Neuronal stem cell (in vitro differentiated cells): ENCODE measurements at regions not wholly inside any gene's neighbourhood (a gene's known extent, or its start where the extent isn't known, plus 50 kb on each side); places are given as distances from the start of the nearest gene placed in this dataset.
"Not testable (repeated sequence)": the region's sequence is repeated elsewhere in the genome, so short reads cannot be mapped to it uniquely, and the experiment has no call there.

Experiments
- DNase-seq: peaks from one replicate; pipeline ENCODE4 v3.0.0-alpha.2; 2013; ENCODE audit warnings: low spot score
- H2AFZ ChIP-seq: one replicate; pipeline ENCODE4 v1.6.1; 2013; ENCODE audit warnings: mild to moderate bottlenecking, low read length, inconsistent platforms
- H2AK5ac ChIP-seq: 2 replicates; pipeline ENCODE4 v1.6.1; 2013; ENCODE audit warnings: low read depth, mild to moderate bottlenecking, inconsistent platforms, low read length, moderate library complexity, mixed read lengths
- H2BK120ac ChIP-seq: 2 replicates; pipeline ENCODE4 v1.6.1; 2013; ENCODE audit warnings: low read depth, mild to moderate bottlenecking, inconsistent platforms, low read length, moderate library complexity, mixed read lengths
- H2BK12ac ChIP-seq: one replicate; pipeline ENCODE4 v1.6.1; 2013; ENCODE audit warnings: low read length, inconsistent platforms
- H2BK15ac ChIP-seq: 2 replicates; pipeline ENCODE4 v1.6.1; 2013; ENCODE audit warnings: mild to moderate bottlenecking, low read length, inconsistent platforms, mixed read lengths
- H2BK5ac ChIP-seq: one replicate; pipeline ENCODE4 v1.6.1; 2013; ENCODE audit warnings: inconsistent platforms, mild to moderate bottlenecking, low read length, moderate library complexity
- H3K14ac ChIP-seq: one replicate; pipeline ENCODE4 v1.6.1; 2013; ENCODE audit warnings: low read length, inconsistent platforms
- H3K18ac ChIP-seq: 2 replicates; pipeline ENCODE4 v1.6.1; 2013; ENCODE audit warnings: low read length, inconsistent platforms
- H3K23ac ChIP-seq: 2 replicates; pipeline ENCODE4 v1.6.1; 2013; ENCODE audit warnings: low read depth, mild to moderate bottlenecking, mixed read lengths, low read length, inconsistent platforms; ENCODE audit not compliant: poor library complexity
- H3K27ac ChIP-seq: replicated peaks from 3 replicates; pipeline ENCODE4 v1.5.1; 2013; ENCODE audit warnings: low read length, inconsistent platforms
- H3K27me3 ChIP-seq, 3 experiments: 2 replicates each; pipeline ENCODE4 v1.6.1; 2013; ENCODE audit warnings: low read length in 3 of 3, mild to moderate bottlenecking in 2 of 3, inconsistent platforms in 1 of 3, low read depth in 1 of 3, mixed read lengths in 1 of 3, moderate library complexity in 1 of 3; ENCODE audit not compliant: control insufficient read depth in 3 of 3, insufficient read depth in 3 of 3
- H3K36me3 ChIP-seq, 2 donors: replicated peaks in 1 of 2; 2 replicates each; pipeline ENCODE4 v1.6.1; 2013; ENCODE audit warnings: low read length in 2 of 2; ENCODE audit not compliant: control insufficient read depth in 2 of 2, insufficient read depth in 2 of 2
- H3K4ac ChIP-seq: 2 replicates; pipeline ENCODE4 v1.6.1; 2013; ENCODE audit warnings: inconsistent platforms, mild to moderate bottlenecking, low read length, moderate library complexity
- H3K4me1 ChIP-seq, 2 donors: 1 replicate in 1 of 2; 2 replicates in 1 of 2; pipeline ENCODE4 v1.6.1; 2013; ENCODE audit warnings: low read length in 2 of 2, low read depth in 1 of 2; ENCODE audit not compliant: control insufficient read depth in 2 of 2, insufficient read depth in 1 of 2
- H3K4me2 ChIP-seq: one replicate; pipeline ENCODE4 v1.6.1; 2013; ENCODE audit warnings: mild to moderate bottlenecking, low read length, inconsistent platforms; ENCODE audit not compliant: insufficient read depth, poor library complexity, severe bottlenecking
- H3K4me3 ChIP-seq, 2 donors: 2 replicates each; pipeline ENCODE4 v1.5.1; 2013; ENCODE audit warnings: low read length in 2 of 2, mild to moderate bottlenecking in 2 of 2, inconsistent platforms in 1 of 2, moderate library complexity in 1 of 2
- H3K79me1 ChIP-seq: one replicate; pipeline ENCODE4 v1.6.1; 2013; ENCODE audit warnings: low read depth, mild to moderate bottlenecking, inconsistent platforms, low read length, moderate library complexity
- H3K9ac ChIP-seq: one replicate; pipeline ENCODE4 v1.6.1; 2013; ENCODE audit warnings: mild to moderate bottlenecking, low read depth, low read length, inconsistent platforms; ENCODE audit not compliant: poor library complexity
- H3K9me3 ChIP-seq, 2 donors: replicated peaks in 1 of 2; 2 replicates each; pipeline versions ENCODE3 to v1.6.1; 2013; ENCODE audit warnings: low read length in 2 of 2, mild to moderate bottlenecking in 2 of 2, inconsistent platforms in 1 of 2, low read depth in 1 of 2, mixed read lengths in 1 of 2, moderate library complexity in 1 of 2; ENCODE audit not compliant: control insufficient read depth in 2 of 2, insufficient read depth in 1 of 2
- H4K8ac ChIP-seq: one replicate; pipeline ENCODE4 v1.6.1; 2013; ENCODE audit warnings: low read depth, mild to moderate bottlenecking, inconsistent platforms, low read length, moderate library complexity
- H4K91ac ChIP-seq: one replicate; pipeline ENCODE4 v1.6.1; 2013; ENCODE audit warnings: low read length, low read depth, mild to moderate bottlenecking, inconsistent platforms; ENCODE audit not compliant: poor library complexity
- WGBS, 2 donors: extraction: QIAGEN DNeasy Blood & Tissue Kit; methylation state at CpG; one replicate each; pipeline ENCODE4 v1.1.7; 2013; ENCODE audit warnings: missing lambda C conversion rate in 2 of 2, mixed read lengths in 1 of 2; ENCODE audit not compliant: insufficient read length in 2 of 2, insufficient replicate concordance in 1 of 2; ENCODE audit errors: extremely low coverage in 2 of 2; 5-methylcytosine and 5-hydroxymethylcytosine counted together

DNA sequence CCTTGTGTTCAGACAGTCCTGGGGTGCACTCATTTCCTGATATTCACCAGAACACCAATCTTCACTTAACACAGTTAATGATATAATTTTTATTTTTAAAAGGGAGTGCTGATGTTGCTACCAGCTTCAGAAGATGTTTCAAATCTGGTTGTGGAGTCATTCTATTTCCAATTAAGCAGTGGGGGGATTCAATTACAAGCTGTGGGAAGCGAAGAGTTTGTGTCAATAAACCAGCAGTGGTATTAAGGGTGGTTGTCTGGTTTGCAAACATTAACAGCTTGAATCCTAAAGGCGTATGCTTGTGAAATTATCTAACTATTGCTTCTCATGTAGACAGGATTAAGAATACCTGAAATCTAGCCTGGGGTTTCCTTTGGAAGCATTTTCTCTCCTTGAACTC lies 1637.5 kb upstream of the GOT2 start:
- H3K23ac ChIP-seq = no peak overlapping the region
- no peak overlapping the region for H3K4me2 ChIP-seq
- no peaks in the 10 kb centered on the region for H3K9me3 ChIP-seq
- WGBS, 2 donors = no CpG with 5 or more reads among the region's 2 CpGs
- H2BK15ac ChIP-seq = no peak overlapping the region
- H3K27ac ChIP-seq = no peak overlapping the region
- no peak overlapping the region for H3K18ac ChIP-seq
- H2BK12ac ChIP-seq = no peak overlapping the region
- no peaks in the 10 kb centered on the region for H3K4me1 ChIP-seq
- no peak overlapping the region for H4K8ac ChIP-seq
- H3K4ac ChIP-seq = no peak overlapping the region
- no peaks in the 10 kb centered on the region for H3K79me1 ChIP-seq
- no peak overlapping the region for H2BK5ac ChIP-seq
- H3K27me3 ChIP-seq = no peaks in the 10 kb centered on the region
- DNase-seq = no peak
- no peak overlapping the region for H2BK120ac ChIP-seq
- no peak overlapping the region for H3K14ac ChIP-seq
- no peak overlapping the region for H3K9ac ChIP-seq
- no peak overlapping the region for H2AFZ ChIP-seq
- H3K4me3 ChIP-seq = no peak overlapping the region
- no peak overlapping the region for H2AK5ac ChIP-seq
- no peak overlapping the region for H4K91ac ChIP-seq
- no peaks in the 10 kb centered on the region for H3K36me3 ChIP-seq

DNA sequence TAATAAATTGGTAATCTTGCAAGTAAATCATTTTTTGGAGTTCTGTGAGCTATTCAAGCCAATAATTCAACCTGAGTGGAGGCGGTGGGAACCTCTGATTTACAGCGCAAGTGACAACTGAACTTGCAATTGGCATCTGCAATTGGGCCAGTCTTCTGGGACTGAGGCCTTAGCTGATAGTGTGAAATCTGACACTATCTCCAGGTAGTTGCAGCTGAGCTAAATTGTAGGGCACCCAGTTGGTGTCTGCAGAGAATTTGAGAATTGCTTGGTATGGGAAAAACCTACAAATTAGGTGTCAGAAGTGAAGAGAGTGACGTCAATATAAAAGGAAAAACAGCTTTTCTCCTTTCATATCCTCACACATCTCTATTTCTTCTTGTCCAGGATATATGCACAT lies 1633.6 kb upstream of the GOT2 start:
- Histone ChIP-seq H3K14ac (no peak overlapping the region), H3K79me1 (no peaks in the 10 kb centered on the region), H3K4me2 (no peak overlapping the region), H3K18ac (no peak overlapping the region), H2BK12ac (no peak overlapping the region), H3K36me3 (no peaks in the 10 kb centered on the region), H2BK120ac (no peak overlapping the region), H3K27me3 (no peaks in the 10 kb centered on the region), H3K9ac (no peak overlapping the region), H3K9me3 (no peaks in the 10 kb centered on the region), H4K8ac (no peak overlapping the region), H3K4ac (no peak overlapping the region), H3K4me1 (no peaks in the 10 kb centered on the region), H2AFZ (no peak overlapping the region), H3K4me3 (no peak overlapping the region), H2BK5ac (no peak overlapping the region), H4K91ac (no peak overlapping the region), H2AK5ac (no peak overlapping the region), H2BK15ac (no peak overlapping the region), H3K23ac (no peak overlapping the region), H3K27ac (no peak overlapping the region)
- no CpG with 5 or more reads among the region's 3 CpGs for WGBS, 2 donors
- DNase-seq = no peak

DNA sequence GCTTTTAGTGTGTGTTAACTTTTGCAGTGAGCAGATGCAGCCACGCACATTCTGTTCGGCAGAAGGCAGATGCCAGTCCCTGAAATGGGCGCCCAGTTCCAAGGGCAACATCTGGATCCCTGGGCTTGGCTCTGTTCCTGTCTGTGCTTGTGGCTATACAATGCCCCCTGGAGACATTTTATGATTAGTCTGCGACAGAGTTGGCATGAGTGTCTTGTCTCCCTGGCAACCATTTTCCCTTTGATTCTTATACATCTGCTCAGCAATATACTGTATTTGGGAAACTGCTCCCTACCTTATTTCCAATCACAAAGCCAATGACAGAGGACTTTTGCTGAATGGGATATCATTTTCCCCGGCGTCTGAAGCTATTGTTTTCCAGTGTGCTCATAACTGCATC lies 1629.5 kb upstream of the GOT2 start:
- H3K4me3 ChIP-seq = no peak overlapping the region
- no CpG with 5 or more reads among the region's 6 CpGs for WGBS, 2 donors
- H4K8ac ChIP-seq = no peak overlapping the region

DNA sequence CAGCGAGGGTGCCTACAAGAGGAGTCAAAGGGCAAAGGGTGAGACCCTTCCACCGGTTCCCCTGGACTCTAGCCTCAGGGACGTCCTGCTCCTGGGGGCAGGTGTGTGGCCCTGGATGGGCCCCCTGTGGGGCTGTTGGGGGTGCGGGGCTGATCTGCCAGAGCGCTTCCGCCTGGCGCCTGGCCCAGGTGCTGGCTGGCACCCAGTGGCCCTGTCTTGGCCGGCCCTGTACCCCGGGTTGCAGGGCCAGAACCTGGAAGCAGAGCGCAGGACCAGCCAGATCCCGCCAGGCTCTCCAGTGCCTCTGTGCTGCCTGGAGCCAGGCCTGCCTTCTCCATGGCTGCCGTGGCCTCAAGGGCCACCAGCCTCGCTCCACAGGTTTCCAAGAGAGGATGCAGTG lies 1625.8 kb upstream of the GOT2 start:
- not testable (repeated sequence) for H3K9me3 ChIP-seq, H3K18ac ChIP-seq, H4K91ac ChIP-seq, H2AK5ac ChIP-seq, H3K27me3 ChIP-seq, H3K14ac ChIP-seq, H2BK5ac ChIP-seq, H3K4me1 ChIP-seq, H3K4me3 ChIP-seq, H3K9ac ChIP-seq, H3K23ac ChIP-seq, H3K4ac ChIP-seq, H3K36me3 ChIP-seq, H3K79me1 ChIP-seq, H2AFZ ChIP-seq, H3K27ac ChIP-seq, H2BK15ac ChIP-seq, H3K4me2 ChIP-seq, H2BK120ac ChIP-seq, DNase-seq, H2BK12ac ChIP-seq, H4K8ac ChIP-seq
- WGBS, 2 donors = no CpG with 5 or more reads among the region's 13 CpGs

More for the DNA sequence above, 1629.5 kb upstream of the GOT2 start:
- Histone ChIP-seq H2BK5ac (no peak overlapping the region), H3K23ac (no peak overlapping the region), H2BK120ac (no peak overlapping the region), H3K27me3 (no peaks in the 10 kb centered on the region), H3K79me1 (no peaks in the 10 kb centered on the region), H3K4me2 (no peak overlapping the region), H2BK15ac (no peak overlapping the region), H3K27ac (no peak overlapping the region), H3K9ac (no peak overlapping the region), H3K14ac (no peak overlapping the region), H2AK5ac (no peak overlapping the region), H4K91ac (no peak overlapping the region), H3K18ac (no peak overlapping the region), H3K4ac (no peak overlapping the region), H3K36me3 (no peaks in the 10 kb centered on the region), H3K9me3 (no peaks in the 10 kb centered on the region), H2BK12ac (no peak overlapping the region), H2AFZ (no peak overlapping the region), H3K4me1 (peaks cover 0 to 2% of the 10 kb centered on the region in 2 donors)
- DNase-seq = no peak
